IPS-18a (cell line): ENCODE measurements at regions not wholly inside any gene's neighbourhood (a gene's known extent, or its start where the extent isn't known, plus 50 kb on each side); places are given as distances from the start of the nearest gene placed in this dataset.

Source experiments
- H3K27ac ChIP-seq: one replicate; pipeline ENCODE4 v1.5.1; 2013; ENCODE audit warnings: low read length
- H3K27me3 ChIP-seq: one replicate; pipeline ENCODE4 v1.6.1; 2013; ENCODE audit warnings: mild to moderate bottlenecking, low read length; ENCODE audit not compliant: control insufficient read depth, insufficient read depth
- H3K36me3 ChIP-seq: one replicate; pipeline ENCODE4 v1.6.1; 2013; ENCODE audit warnings: low read depth, low read length; ENCODE audit not compliant: control insufficient read depth
- H3K4me1 ChIP-seq: one replicate; pipeline ENCODE4 v1.6.1; 2013; ENCODE audit warnings: low read depth, low read length; ENCODE audit not compliant: control insufficient read depth
- H3K4me3 ChIP-seq: one replicate; pipeline ENCODE4 v1.5.1; 2013; ENCODE audit warnings: low read length
- H3K9ac ChIP-seq: one replicate; pipeline ENCODE4 v1.6.1; 2013; ENCODE audit warnings: mild to moderate bottlenecking, low read length, moderate library complexity
- H3K9me3 ChIP-seq: one replicate; pipeline ENCODE4 v1.6.1; 2013; ENCODE audit warnings: low read depth, low read length; ENCODE audit not compliant: control insufficient read depth

DNA sequence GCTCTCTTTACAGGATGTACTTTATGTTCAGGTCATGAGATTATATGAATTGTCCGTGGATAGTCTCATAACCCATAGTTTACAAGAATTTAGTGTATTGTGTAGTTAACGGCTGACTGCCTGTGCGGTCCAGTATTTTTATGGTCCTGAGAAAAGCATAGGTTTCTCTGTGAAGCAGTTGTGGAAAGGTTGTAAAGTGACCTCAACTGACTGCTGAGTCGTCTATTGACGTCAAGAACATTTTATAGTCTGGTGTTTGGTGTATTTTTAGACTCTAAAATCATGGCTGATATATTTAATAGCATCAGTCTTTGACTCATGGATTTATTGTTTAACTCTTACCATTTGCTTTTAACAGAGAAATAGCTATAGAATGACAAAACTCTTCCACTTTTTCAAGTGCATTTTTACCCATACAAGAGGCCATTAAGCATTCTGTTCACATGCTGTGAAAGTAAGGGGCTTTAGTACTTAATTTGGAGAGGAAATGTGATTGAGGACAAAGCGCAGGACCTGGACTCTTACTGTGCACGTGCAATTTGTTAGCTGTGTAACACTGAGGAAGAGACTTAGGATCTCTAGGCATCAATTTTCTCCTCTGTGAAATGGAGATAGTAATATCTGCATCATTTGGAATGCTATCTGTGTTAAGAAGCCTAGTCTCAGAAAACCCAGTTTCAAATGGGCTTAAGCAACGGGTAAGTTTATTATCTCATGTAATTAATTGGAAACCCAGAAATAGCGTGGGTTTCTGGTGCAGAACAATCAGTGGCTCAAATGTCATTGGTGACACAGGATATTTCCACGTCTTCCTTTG is 240.8 kb downstream of the NFKBIZ start:
- no peaks in the 10 kb centered on the region for H3K36me3 ChIP-seq

DNA sequence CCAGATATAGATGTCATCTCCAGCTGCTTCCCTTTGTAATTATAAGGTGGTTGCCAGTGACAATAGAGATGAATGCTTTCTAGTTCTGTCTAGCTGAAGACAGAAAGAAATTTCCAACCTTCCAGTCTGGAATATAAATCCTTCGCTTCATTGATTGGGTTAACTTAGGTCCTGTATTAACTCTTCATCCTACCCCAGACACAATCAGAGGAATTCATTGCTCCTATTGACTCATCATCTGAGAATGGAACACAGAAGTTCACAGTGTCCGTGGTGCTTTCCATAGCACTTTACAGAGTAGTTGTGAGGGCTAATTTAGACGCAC is 241.4 kb downstream of the NFKBIZ start:
- H3K27me3 ChIP-seq: no peaks in the 10 kb centered on the region
- H3K36me3 ChIP-seq: no peaks in the 10 kb centered on the region
- H3K27ac ChIP-seq: no peak overlapping the region
- no peak overlapping the region for H3K4me3 ChIP-seq
- H3K4me1 ChIP-seq: no peaks in the 10 kb centered on the region
- no peaks in the 10 kb centered on the region for H3K9me3 ChIP-seq
- no peak overlapping the region for H3K9ac ChIP-seq

More for the DNA sequence above, 240.8 kb downstream of the NFKBIZ start:
- H3K9ac ChIP-seq: no peak overlapping the region
- H3K27ac ChIP-seq: no peak overlapping the region
- H3K9me3 ChIP-seq: no peaks in the 10 kb centered on the region
- H3K4me1 ChIP-seq: no peaks in the 10 kb centered on the region
- no peaks in the 10 kb centered on the region for H3K27me3 ChIP-seq
- no peak overlapping the region for H3K4me3 ChIP-seq

- H3K9me3 ChIP-seq: no peaks in the 10 kb centered on the region
- no peak overlapping the region for H3K4me3 ChIP-seq
- no peaks in the 10 kb centered on the region for H3K27me3 ChIP-seq
- H3K4me1 ChIP-seq: no peaks in the 10 kb centered on the region
- H3K9ac ChIP-seq: no peak overlapping the region
- no peaks in the 10 kb centered on the region for H3K36me3 ChIP-seq
- no peak overlapping the region for H3K27ac ChIP-seq
Observed at GRCh38 chr3:102091358-102091757, 242.0 kb downstream of the NFKBIZ start.

GRCh38 chr3:102092617-102093466 is 243.5 kb downstream of the NFKBIZ start:
- no peak overlapping the region for H3K4me3 ChIP-seq
- no peaks in the 10 kb centered on the region for H3K36me3 ChIP-seq
- no peaks in the 10 kb centered on the region for H3K4me1 ChIP-seq
- no peak overlapping the region for H3K27ac ChIP-seq
- no peaks in the 10 kb centered on the region for H3K27me3 ChIP-seq
- no peaks in the 10 kb centered on the region for H3K9me3 ChIP-seq
- H3K9ac ChIP-seq: no peak overlapping the region

GRCh38 chr3:102094506-102094905 is 245.2 kb downstream of the NFKBIZ start:
- H3K36me3 ChIP-seq: no peaks in the 10 kb centered on the region
- H3K4me1 ChIP-seq: no peaks in the 10 kb centered on the region
- no peaks in the 10 kb centered on the region for H3K9me3 ChIP-seq
- no peak overlapping the region for H3K27ac ChIP-seq
- no peak overlapping the region for H3K9ac ChIP-seq
- H3K27me3 ChIP-seq: no peaks in the 10 kb centered on the region
- H3K4me3 ChIP-seq: no peak overlapping the region

- no peaks in the 10 kb centered on the region for H3K9me3 ChIP-seq
- no peaks in the 10 kb centered on the region for H3K36me3 ChIP-seq
- no peak overlapping the region for H3K27ac ChIP-seq
- no peak overlapping the region for H3K9ac ChIP-seq
- no peaks in the 10 kb centered on the region for H3K4me1 ChIP-seq
- no peaks in the 10 kb centered on the region for H3K27me3 ChIP-seq
- H3K4me3 ChIP-seq: no peak overlapping the region
Observed at GRCh38 chr3:102095383-102095782, 246.1 kb downstream of the NFKBIZ start.

- Histone ChIP-seq H3K27ac (no peak overlapping the region), H3K4me3 (no peak overlapping the region), H3K27me3 (no peaks in the 10 kb centered on the region), H3K36me3 (no peaks in the 10 kb centered on the region), H3K9me3 (no peaks in the 10 kb centered on the region), H3K4me1 (no peaks in the 10 kb centered on the region), H3K9ac (no peak overlapping the region)
Observed at GRCh38 chr3:102096066-102096465, 246.8 kb downstream of the NFKBIZ start.

DNA sequence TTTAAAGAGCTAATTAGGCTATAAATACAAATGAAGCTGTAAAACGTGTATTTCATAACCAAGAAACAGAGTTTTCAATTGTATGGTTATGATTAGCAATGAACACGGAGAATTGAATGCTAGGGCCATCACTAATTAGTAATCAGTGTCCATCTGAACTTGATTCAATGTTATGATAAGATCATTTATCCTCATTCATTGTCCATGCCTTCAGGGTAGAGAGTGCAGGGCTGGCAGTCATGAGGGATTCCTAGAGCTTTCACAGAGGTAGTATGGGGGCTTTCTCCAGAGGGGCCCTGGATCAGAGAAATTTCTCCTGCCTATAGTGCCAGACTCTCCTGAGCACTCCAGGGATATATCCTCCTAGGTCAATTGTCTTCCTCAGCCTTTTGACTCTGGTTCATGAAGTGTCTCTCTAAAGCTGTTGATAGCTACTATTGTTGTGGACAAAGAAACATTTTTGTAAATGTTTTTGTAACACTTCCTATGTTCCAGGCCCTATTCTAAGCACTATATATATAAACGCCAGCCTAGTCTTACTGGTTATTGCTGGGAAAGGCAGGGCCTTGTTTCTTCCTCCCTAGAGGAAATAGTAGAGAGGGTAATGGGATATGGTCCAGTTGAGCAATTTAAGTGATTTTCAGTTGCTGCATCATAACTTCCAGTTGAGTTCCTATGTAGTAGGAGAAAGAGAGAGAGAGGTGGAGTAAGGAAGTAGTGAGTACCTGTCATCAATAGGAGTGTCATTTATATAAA is 249.0 kb downstream of the NFKBIZ start:
- Histone ChIP-seq H3K27ac (no peak overlapping the region), H3K9me3 (no peaks in the 10 kb centered on the region), H3K4me3 (no peak overlapping the region), H3K27me3 (no peaks in the 10 kb centered on the region), H3K4me1 (no peaks in the 10 kb centered on the region), H3K36me3 (no peaks in the 10 kb centered on the region), H3K9ac (no peak overlapping the region)

DNA sequence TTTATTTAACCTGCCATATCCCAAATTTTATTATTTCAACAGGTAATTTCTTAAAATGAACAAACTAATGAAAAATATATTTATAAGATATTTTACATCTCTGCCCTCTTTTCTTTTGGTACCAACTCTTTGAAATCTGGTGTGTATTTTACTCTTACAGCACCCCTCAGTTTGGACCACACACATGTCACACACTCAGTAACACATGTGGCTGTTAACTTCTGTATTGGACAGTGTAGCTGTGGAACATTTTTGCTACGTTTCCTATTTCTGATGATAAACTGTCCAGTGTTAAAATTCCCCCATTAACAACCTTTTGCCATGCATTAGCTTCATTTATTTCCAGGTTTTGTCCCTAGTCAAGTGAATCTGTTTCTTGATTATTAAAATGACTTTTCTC is 250.6 kb downstream of the NFKBIZ start:
- H3K4me1 ChIP-seq: no peaks in the 10 kb centered on the region

GRCh38 chr3:102102394-102102793 is 253.1 kb downstream of the NFKBIZ start:
- no peak overlapping the region for H3K9ac ChIP-seq
- H3K9me3 ChIP-seq: no peaks in the 10 kb centered on the region
- H3K4me1 ChIP-seq: no peaks in the 10 kb centered on the region
- H3K4me3 ChIP-seq: no peak overlapping the region
- no peaks in the 10 kb centered on the region for H3K36me3 ChIP-seq
- no peak overlapping the region for H3K27ac ChIP-seq
- no peaks in the 10 kb centered on the region for H3K27me3 ChIP-seq

More for the DNA sequence above, 250.6 kb downstream of the NFKBIZ start:
- no peaks in the 10 kb centered on the region for H3K9me3 ChIP-seq
- no peak overlapping the region for H3K9ac ChIP-seq
- no peaks in the 10 kb centered on the region for H3K36me3 ChIP-seq
- H3K27ac ChIP-seq: no peak overlapping the region
- H3K27me3 ChIP-seq: no peaks in the 10 kb centered on the region
- H3K4me3 ChIP-seq: no peak overlapping the region

- H3K4me3 ChIP-seq: no peak overlapping the region
- no peak overlapping the region for H3K27ac ChIP-seq
- no peaks in the 10 kb centered on the region for H3K36me3 ChIP-seq
- no peaks in the 10 kb centered on the region for H3K27me3 ChIP-seq
- no peaks in the 10 kb centered on the region for H3K9me3 ChIP-seq
- H3K4me1 ChIP-seq: no peaks in the 10 kb centered on the region
- H3K9ac ChIP-seq: no peak overlapping the region
Observed at GRCh38 chr3:102104033-102104432, 254.7 kb downstream of the NFKBIZ start.
